CD4-positive, alpha-beta T cell (primary cell): ENCODE measurements at regions not wholly inside any gene's neighbourhood (a gene's known extent, or its start where the extent isn't known, plus 50 kb on each side); places are given as distances from the start of the nearest gene placed in this dataset.

Source experiments
- ATAC-seq: fragments of 200-7000 bp; cut with Tn5 transposase; one replicate; pipeline ENCODE4 v1.10.0; 2022; ENCODE audit warnings: mild to moderate bottlenecking; ENCODE audit not compliant: poor library complexity
- CTCF ChIA-PET: fragments of 350-600 bp; sonication (Branson Sonifier 250); formaldehyde crosslinking; loops from one replicate; lab custom pipeline; 2021; ENCODE audit warnings: antibody characterized with exemption, inconsistent platforms; lab: Charles Lee
- POLR2A ChIA-PET: fragments of 350-600 bp; sonication (Branson Sonifier 250); formaldehyde crosslinking; loops from one replicate; lab custom pipeline; 2021; ENCODE audit warnings: antibody characterized with exemption, inconsistent platforms; lab: Charles Lee
- DNase-seq, 14 experiments: peaks; one replicate each; pipeline ENCODE4 v3.0.0-alpha.2; 2013 to 2020; ENCODE audit warnings: mixed read lengths in 2 of 14
- H3K27ac ChIP-seq, 2 donors: one replicate each; pipeline versions ENCODE4 v1.5.1 to v1.7.0; 2013; ENCODE audit warnings: low read length in 2 of 2, low read depth in 1 of 2, mild to moderate bottlenecking in 1 of 2
- H3K27me3 ChIP-seq, 2 experiments: 1 replicate in 1 of 2; 2 replicates in 1 of 2; pipeline versions ENCODE4 v1.6.1 to v1.7.0; 2013; ENCODE audit warnings: low read length in 2 of 2, control low read depth in 1 of 2, mild to moderate bottlenecking in 1 of 2, moderate library complexity in 1 of 2; ENCODE audit not compliant: insufficient read depth in 2 of 2, control insufficient read depth in 1 of 2
- H3K36me3 ChIP-seq: one replicate; pipeline ENCODE4 v1.6.1; 2013; ENCODE audit warnings: low read length, control low read depth; ENCODE audit not compliant: insufficient read depth
- H3K4me1 ChIP-seq: one replicate; pipeline ENCODE4 v1.6.1; 2013; ENCODE audit warnings: low read length, control low read depth; ENCODE audit not compliant: insufficient read depth
- H3K4me3 ChIP-seq: one replicate; pipeline ENCODE4 v1.5.1; 2013; ENCODE audit warnings: mild to moderate bottlenecking, low read length, moderate library complexity
- H3K9me3 ChIP-seq, 2 experiments: 1 replicate in 1 of 2; 2 replicates in 1 of 2; pipeline versions ENCODE4 v1.6.1 to v1.7.0; 2013; ENCODE audit warnings: low read length in 2 of 2, mild to moderate bottlenecking in 2 of 2, control low read depth in 1 of 2, moderate library complexity in 1 of 2; ENCODE audit not compliant: control insufficient read depth in 1 of 2, insufficient read depth in 1 of 2
- H3K27ac Mint-ChIP-seq: one replicate; pipeline ENCODE4 v1.8.0; 2020; ENCODE audit warnings: mixed read lengths
- H3K27me3 Mint-ChIP-seq: one replicate; pipeline ENCODE4 v1.8.0; 2021; ENCODE audit warnings: mixed read lengths
- H3K36me3 Mint-ChIP-seq: one replicate; pipeline ENCODE4 v1.8.0; 2021; ENCODE audit warnings: low read depth, mixed read lengths
- H3K4me1 Mint-ChIP-seq: one replicate; pipeline ENCODE4 v1.8.0; 2021; ENCODE audit warnings: low read depth, mixed read lengths
- H3K4me3 Mint-ChIP-seq: one replicate; pipeline ENCODE4 v1.8.0; 2020; ENCODE audit warnings: mild to moderate bottlenecking, mixed read lengths
- H3K9me3 Mint-ChIP-seq: one replicate; pipeline ENCODE4 v1.8.0; 2020; ENCODE audit warnings: mixed read lengths
- intact Hi-C, 2 experiments: fragments of 100-400 bp; cut with DNase I in 1 of 2; cut with micrococcal nuclease in 1 of 2; formaldehyde crosslinking; loops; one replicate each; pipeline versions ENCODE4 v1.15.1 to v1.9.0; 2023 to 2025; cut with DNase I, micrococcal nuclease
- TF ChIP-seq, protein P1 (sequence below): fragments of 200-600 bp; IDR thresholded peaks from one replicate; pipeline ENCODE4 v1.8.0; 2022; ENCODE audit warnings: antibody characterized with exemption, mild to moderate bottlenecking

DNA sequence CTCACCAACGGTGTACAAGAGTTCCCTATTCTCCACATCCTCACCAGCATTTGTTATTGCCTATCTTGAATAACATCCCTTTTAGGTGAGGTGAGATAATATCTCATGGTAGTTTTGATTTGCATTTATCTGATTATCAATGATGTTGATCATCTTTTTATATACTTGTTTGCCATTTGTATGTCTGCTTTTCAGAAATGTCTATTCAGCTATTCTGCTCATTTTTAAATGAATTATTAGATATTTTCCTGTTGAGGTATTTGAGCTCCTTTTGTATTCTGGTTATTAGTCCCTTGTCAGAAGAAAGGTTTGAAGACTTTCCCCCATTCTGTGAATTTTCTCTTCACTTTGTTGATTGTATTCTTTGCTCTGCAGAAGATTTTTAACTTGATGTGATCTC, 695.5 kb upstream of the DDX18 start:
- intact Hi-C loops: no loop called here
- Histone ChIP-seq H3K4me3 (no peak overlapping the region), H3K27ac (no peak overlapping the region), H3K9me3 (no peaks in the 10 kb centered on the region), H3K36me3 (no peaks in the 10 kb centered on the region), H3K4me1 (no peaks in the 10 kb centered on the region), H3K27me3 (no peaks in the 10 kb centered on the region)
- Mint-ChIP-seq H3K27ac (no peak overlapping the region), H3K36me3 (no peaks in the 10 kb centered on the region), H3K27me3 (no peaks in the 10 kb centered on the region), H3K4me1 (no peaks in the 10 kb centered on the region), H3K9me3 (peaks cover 12% of the 10 kb centered on the region), H3K4me3 (no peak overlapping the region)
- ATAC-seq: no peak
- ChIA-PET POLR2A (no interaction called here), CTCF (no interaction called here)
- TF ChIP-seq, protein P1, sequence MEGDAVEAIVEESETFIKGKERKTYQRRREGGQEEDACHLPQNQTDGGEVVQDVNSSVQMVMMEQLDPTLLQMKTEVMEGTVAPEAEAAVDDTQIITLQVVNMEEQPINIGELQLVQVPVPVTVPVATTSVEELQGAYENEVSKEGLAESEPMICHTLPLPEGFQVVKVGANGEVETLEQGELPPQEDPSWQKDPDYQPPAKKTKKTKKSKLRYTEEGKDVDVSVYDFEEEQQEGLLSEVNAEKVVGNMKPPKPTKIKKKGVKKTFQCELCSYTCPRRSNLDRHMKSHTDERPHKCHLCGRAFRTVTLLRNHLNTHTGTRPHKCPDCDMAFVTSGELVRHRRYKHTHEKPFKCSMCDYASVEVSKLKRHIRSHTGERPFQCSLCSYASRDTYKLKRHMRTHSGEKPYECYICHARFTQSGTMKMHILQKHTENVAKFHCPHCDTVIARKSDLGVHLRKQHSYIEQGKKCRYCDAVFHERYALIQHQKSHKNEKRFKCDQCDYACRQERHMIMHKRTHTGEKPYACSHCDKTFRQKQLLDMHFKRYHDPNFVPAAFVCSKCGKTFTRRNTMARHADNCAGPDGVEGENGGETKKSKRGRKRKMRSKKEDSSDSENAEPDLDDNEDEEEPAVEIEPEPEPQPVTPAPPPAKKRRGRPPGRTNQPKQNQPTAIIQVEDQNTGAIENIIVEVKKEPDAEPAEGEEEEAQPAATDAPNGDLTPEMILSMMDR: no peak
- no peak for DNase-seq

DNA sequence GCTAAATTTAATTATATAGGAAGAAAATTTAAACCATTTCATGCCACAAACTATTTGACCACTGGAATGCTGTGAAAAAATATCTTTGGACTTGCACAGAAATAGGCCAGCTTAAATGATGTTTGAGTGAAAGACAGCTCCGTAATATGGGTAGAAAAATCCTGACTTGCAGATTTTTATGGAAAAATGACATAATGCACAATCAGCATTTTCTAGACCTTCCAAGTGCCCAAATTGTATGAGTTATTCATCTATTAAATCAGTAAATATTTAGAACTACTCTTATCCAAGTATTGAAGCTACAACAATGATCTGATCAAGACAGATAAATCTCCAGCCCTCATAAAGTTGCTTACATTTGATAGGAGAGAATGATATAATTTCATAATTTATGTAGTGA, 691.1 kb upstream of the DDX18 start:
- H3K9me3 Mint-ChIP-seq: peaks cover 13% of the 10 kb centered on the region
- TF ChIP-seq, protein P1: no peak
- no peak for ATAC-seq

DNA sequence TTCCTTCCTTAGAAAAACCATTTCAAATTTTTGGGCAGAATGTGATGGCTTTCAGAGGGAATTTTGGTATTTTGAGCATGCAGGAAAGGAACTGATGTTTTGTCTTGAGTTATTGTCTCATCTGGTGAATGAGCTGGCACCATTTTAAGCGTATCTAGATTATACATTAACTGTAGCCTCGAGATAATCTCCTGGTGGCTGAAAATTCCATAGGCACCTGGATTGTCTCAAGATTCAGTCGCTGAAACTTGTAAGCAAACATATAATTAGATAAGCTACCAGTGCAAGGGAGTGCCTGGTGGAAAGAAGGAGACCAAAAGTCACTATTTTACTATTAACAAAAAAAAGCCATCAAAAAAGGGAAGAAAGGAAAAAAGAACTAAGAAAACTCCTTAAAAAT, 687.8 kb upstream of the DDX18 start:
- ATAC-seq (no peak), DNase-seq (no peak)
- no peaks in the 10 kb centered on the region for H3K4me1 ChIP-seq
- H3K9me3 Mint-ChIP-seq: peaks cover 8% of the 10 kb centered on the region
- ChIA-PET POLR2A (no interaction called here), CTCF (no interaction called here)
- TF ChIP-seq, protein P1: no peak
- H3K27ac Mint-ChIP-seq: no peak overlapping the region
- intact Hi-C loops: no loop called here
- H3K9me3 ChIP-seq: peaks cover 0 to 6% of the 10 kb centered on the region in 2 experiments
- H3K27me3 Mint-ChIP-seq: no peaks in the 10 kb centered on the region
- no peak overlapping the region for H3K4me3 ChIP-seq
- H3K27ac ChIP-seq: no peak overlapping the region
- H3K4me1 Mint-ChIP-seq: no peaks in the 10 kb centered on the region
- no peaks in the 10 kb centered on the region for H3K27me3 ChIP-seq
- no peaks in the 10 kb centered on the region for H3K36me3 ChIP-seq
- H3K4me3 Mint-ChIP-seq: no peak overlapping the region
- H3K36me3 Mint-ChIP-seq: no peaks in the 10 kb centered on the region

More for the DNA sequence above, 691.1 kb upstream of the DDX18 start:
- no peaks in the 10 kb centered on the region for H3K9me3 ChIP-seq
- H3K27me3 Mint-ChIP-seq: no peaks in the 10 kb centered on the region
- no peaks in the 10 kb centered on the region for H3K4me1 ChIP-seq
- H3K36me3 Mint-ChIP-seq: no peaks in the 10 kb centered on the region
- H3K36me3 ChIP-seq: no peaks in the 10 kb centered on the region
- ChIA-PET CTCF (no interaction called here), POLR2A (no interaction called here)
- intact Hi-C loops: no loop called here
- no peaks in the 10 kb centered on the region for H3K4me1 Mint-ChIP-seq
- H3K4me3 Mint-ChIP-seq: no peak overlapping the region
- no peak overlapping the region for H3K27ac Mint-ChIP-seq
- no peak overlapping the region for H3K27ac ChIP-seq
- H3K4me3 ChIP-seq: no peak overlapping the region
- no peaks in the 10 kb centered on the region for H3K27me3 ChIP-seq
- no peak for DNase-seq
